GM12864 (cell line): ENCODE measurements at regions not wholly inside any gene's neighbourhood (a gene's known extent, or its start where the extent isn't known, plus 50 kb on each side); places are given as distances from the start of the nearest gene placed in this dataset.

ENCODE experiments used
- DNase-seq: peaks from one replicate; pipeline ENCODE4 v3.0.0-alpha.2; 2011; ENCODE audit warnings: low read depth
- H3K4me3 ChIP-seq: 2 replicates; pipeline ENCODE4 v1.5.1; 2011; ENCODE audit warnings: mild to moderate bottlenecking, low read depth, low read length, control low read depth
- CTCF ChIP-seq: IDR thresholded peaks from 2 replicates; pipeline ENCODE4 v1.5.1; 2011; ENCODE audit warnings: low read depth, mild to moderate bottlenecking, moderate library complexity, low read length, control low read depth, inconsistent platforms; ENCODE audit errors: missing control alignments

GRCh38 chr6:44704240-44705150, 317.0 kb downstream of the CDC5L start:
- TF ChIP-seq CTCF: no peak
- H3K4me3 ChIP-seq: no peak overlapping the region
- peak; percentile 36 for DNase-seq

GRCh38 chr6:44705596-44705995, 318.1 kb downstream of the CDC5L start:
- TF ChIP-seq CTCF: no peak
- H3K4me3 ChIP-seq: no peak overlapping the region

GRCh38 chr6:44706011-44706410, 318.5 kb downstream of the CDC5L start:
- no peak for DNase-seq
- no peak for TF ChIP-seq CTCF
- no peak overlapping the region for H3K4me3 ChIP-seq

More at GRCh38 chr6:44705596-44705995, 318.1 kb downstream of the CDC5L start:
- DNase-seq: no peak

GRCh38 chr6:44708208-44708607, 320.7 kb downstream of the CDC5L start:
- no peak for TF ChIP-seq CTCF
- H3K4me3 ChIP-seq: no peak overlapping the region
- DNase-seq: no peak

GRCh38 chr6:44712353-44713111, 325.0 kb downstream of the CDC5L start:
- TF ChIP-seq CTCF: no peak
- no peak overlapping the region for H3K4me3 ChIP-seq
- no peak for DNase-seq

- DNase-seq: no peak
- TF ChIP-seq CTCF: no peak
- H3K4me3 ChIP-seq: no peak overlapping the region
Measured at GRCh38 chr6:44715188-44715587, 327.7 kb downstream of the CDC5L start.
